T-cell (primary cell): ENCODE measurements at regions not wholly inside any gene's neighbourhood (a gene's known extent, or its start where the extent isn't known, plus 50 kb on each side); places are given as distances from the start of the nearest gene placed in this dataset.

Source experiments
- ATAC-seq, 4 experiments: fragments of 200-7000 bp in 3 of 4; fragments of 150-1000 bp in 1 of 4; cut with Tn5 transposase; replicated peaks in 1 of 4; 1 replicate in 3 of 4; 2 replicates in 1 of 4; pipeline ENCODE4 v1.10.0; 2021; ENCODE audit warnings: moderate library complexity in 3 of 4, mild to moderate bottlenecking in 2 of 4, moderate number of reproducible peaks in 1 of 4
- CTCF ChIA-PET, 2 donors: fragments of 300-600 bp; sonication (Branson Sonifier 250); formaldehyde crosslinking; loops; one replicate each; lab custom pipeline; 2022; ENCODE audit warnings: antibody characterized with exemption in 2 of 2; lab: Charles Lee
- POLR2A ChIA-PET, 2 donors: fragments of 300-600 bp; sonication (Branson Sonifier 250); formaldehyde crosslinking; loops; one replicate each; lab custom pipeline; 2022; ENCODE audit warnings: antibody characterized with exemption in 2 of 2; lab: Charles Lee
- DNase-seq, 35 experiments: peaks; one replicate each; pipeline versions ENCODE4 v3.0.0 to v3.0.0-alpha.2; 2013 to 2023
- H3K27ac ChIP-seq: one replicate; pipeline ENCODE4 v1.5.1; 2013; ENCODE audit warnings: low read length
- H3K27me3 ChIP-seq, 2 experiments: replicated peaks in 1 of 2; 1 replicate in 1 of 2; 2 replicates in 1 of 2; pipeline versions ENCODE4 v1.6.1 to v1.7.0; 2013; ENCODE audit warnings: low read length in 1 of 2, mixed read lengths in 1 of 2; ENCODE audit not compliant: control insufficient read depth in 2 of 2, insufficient read depth in 2 of 2; ENCODE audit errors: extremely low read depth in 1 of 2
- H3K36me3 ChIP-seq, 2 donors: 1 replicate in 1 of 2; 2 replicates in 1 of 2; pipeline versions ENCODE4 v1.6.1 to v1.7.0; 2013; ENCODE audit warnings: low read length in 1 of 2; ENCODE audit not compliant: control insufficient read depth in 2 of 2, insufficient read depth in 1 of 2; ENCODE audit errors: extremely low read depth in 1 of 2
- H3K4me1 ChIP-seq, 2 experiments: 1 replicate in 1 of 2; 2 replicates in 1 of 2; pipeline versions ENCODE4 v1.6.1 to v1.7.0; 2013; ENCODE audit warnings: low read length in 2 of 2, mixed read lengths in 1 of 2; ENCODE audit not compliant: insufficient read depth in 2 of 2, control insufficient read depth in 1 of 2; ENCODE audit errors: extremely low read depth in 1 of 2
- H3K4me3 ChIP-seq, 2 donors: 1 replicate in 1 of 2; 2 replicates in 1 of 2; pipeline versions ENCODE4 v1.5.1 to v1.7.0; 2013; ENCODE audit warnings: mild to moderate bottlenecking in 2 of 2, low read length in 1 of 2, moderate library complexity in 1 of 2; ENCODE audit not compliant: control insufficient read depth in 1 of 2; ENCODE audit errors: extremely low read depth in 1 of 2
- H3K9me3 ChIP-seq: 2 replicates; pipeline ENCODE4 v1.7.0; 2013
- H3K27ac Mint-ChIP-seq, 2 donors: one replicate each; pipeline ENCODE4 v1.8.0; 2020 to 2021; ENCODE audit warnings: mild to moderate bottlenecking in 2 of 2, mixed read lengths in 2 of 2
- H3K27me3 Mint-ChIP-seq, 2 donors: one replicate each; pipeline ENCODE4 v1.8.0; 2021 to 2022; ENCODE audit warnings: mixed read lengths in 2 of 2
- H3K36me3 Mint-ChIP-seq: one replicate; pipeline ENCODE4 v1.8.0; 2021; ENCODE audit warnings: mixed read lengths
- H3K4me1 Mint-ChIP-seq, 3 donors: one replicate each; pipeline ENCODE4 v1.8.0; 2020 to 2022; ENCODE audit warnings: mixed read lengths in 3 of 3, mild to moderate bottlenecking in 1 of 3
- H3K4me3 Mint-ChIP-seq, 3 donors: one replicate each; pipeline ENCODE4 v1.8.0; 2020 to 2022; ENCODE audit warnings: mild to moderate bottlenecking in 3 of 3, mixed read lengths in 3 of 3, moderate library complexity in 3 of 3
- H3K9me3 Mint-ChIP-seq, 3 donors: one replicate each; pipeline ENCODE4 v1.8.0; 2020 to 2022; ENCODE audit warnings: mixed read lengths in 3 of 3
- WGBS: methylation state at CpG from one replicate; pipeline ENCODE4 v1.1.5; 2013; ENCODE audit warnings: missing lambda C conversion rate; ENCODE audit not compliant: insufficient coverage; 5-methylcytosine and 5-hydroxymethylcytosine counted together

DNA sequence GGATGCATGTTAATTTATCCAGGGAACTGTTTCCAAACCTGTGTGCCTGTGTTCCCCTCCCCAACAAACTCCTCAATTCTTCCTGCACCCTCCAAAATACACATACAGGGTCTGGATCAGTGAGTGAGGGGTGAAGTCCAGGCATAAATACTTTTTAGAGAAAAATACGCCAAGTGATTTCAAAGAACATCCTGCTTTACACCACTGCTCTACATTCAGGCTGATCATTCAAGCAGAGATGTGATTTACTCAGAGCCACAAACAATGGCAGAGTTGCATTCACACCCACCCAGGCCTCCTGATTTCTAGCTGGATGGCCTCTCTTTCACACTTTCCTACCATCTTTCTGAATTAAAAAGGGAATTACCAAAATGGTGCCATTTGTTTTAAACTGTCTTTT is 289.5 kb upstream of the SLC14A2 start:
- 83% methylated on average over 1 of the region's 1 CpG for WGBS
- Histone ChIP-seq H3K9me3 (no peaks in the 10 kb centered on the region), H3K27me3 (no peaks in the 10 kb centered on the region), H3K27ac (no peak overlapping the region), H3K4me1 (no peaks in the 10 kb centered on the region), H3K4me3 (no peak overlapping the region), H3K36me3 (no peaks in the 10 kb centered on the region)
- ChIA-PET POLR2A (no interaction called here), CTCF (no interaction called here)
- Mint-ChIP-seq H3K4me3 (no peak overlapping the region), H3K27me3 (peaks cover 7 to 20% of the 10 kb centered on the region in 2 donors), H3K27ac (no peak overlapping the region), H3K4me1 (no peaks in the 10 kb centered on the region), H3K9me3 (peaks cover 0 to 4% (median 0%) of the 10 kb centered on the region in 3 donors), H3K36me3 (no peaks in the 10 kb centered on the region)
- no peak for ATAC-seq
- DNase-seq = no peak

DNA sequence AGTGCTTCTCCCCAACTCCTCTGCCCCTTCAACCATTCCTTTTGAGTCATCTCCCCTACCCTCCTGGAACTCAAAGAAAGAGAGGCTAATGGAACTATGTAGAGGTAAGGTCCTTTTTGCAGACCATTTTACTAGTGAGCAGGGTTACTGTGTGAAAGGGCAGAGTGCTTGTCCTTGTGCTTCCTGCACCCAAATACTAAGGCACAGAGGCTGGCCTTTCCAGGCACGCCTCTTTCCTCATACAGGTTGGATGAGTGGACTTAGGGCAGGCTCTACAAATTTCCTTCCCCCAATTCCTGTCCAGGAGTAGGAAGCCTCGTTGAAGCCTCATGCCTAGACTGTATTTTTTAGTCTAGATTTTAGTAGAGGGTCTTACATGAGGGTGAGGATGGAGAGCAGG is 288.8 kb upstream of the SLC14A2 start:
- Histone ChIP-seq H3K4me3 (no peak overlapping the region), H3K36me3 (no peaks in the 10 kb centered on the region), H3K27me3 (no peaks in the 10 kb centered on the region), H3K4me1 (no peaks in the 10 kb centered on the region), H3K27ac (no peak overlapping the region), H3K9me3 (no peaks in the 10 kb centered on the region)
- ChIA-PET POLR2A (no interaction called here), CTCF (no interaction called here)
- peaks cover 0 to 4% (median 0%) of the 10 kb centered on the region in 3 donors for H3K9me3 Mint-ChIP-seq
- no peaks in the 10 kb centered on the region for H3K4me1 Mint-ChIP-seq
- ATAC-seq (no peak), DNase-seq (no peak)
- no CpG with 5 or more reads among the region's 2 CpGs for WGBS
- no peak overlapping the region for H3K4me3 Mint-ChIP-seq
- no peak overlapping the region for H3K27ac Mint-ChIP-seq
- H3K27me3 Mint-ChIP-seq = peaks cover 7 to 20% of the 10 kb centered on the region in 2 donors
- H3K36me3 Mint-ChIP-seq = no peaks in the 10 kb centered on the region

GRCh38 chr18:45328296-45328695 is 287.0 kb upstream of the SLC14A2 start:
- Mint-ChIP-seq H3K9me3 (peaks cover 0 to 4% (median 0%) of the 10 kb centered on the region in 3 donors), H3K27ac (no peak overlapping the region), H3K36me3 (no peaks in the 10 kb centered on the region), H3K27me3 (peaks cover 9 to 20% of the 10 kb centered on the region in 2 donors), H3K4me3 (no peak overlapping the region), H3K4me1 (no peaks in the 10 kb centered on the region)
- Histone ChIP-seq H3K4me1 (no peaks in the 10 kb centered on the region), H3K4me3 (no peak overlapping the region), H3K27ac (no peak overlapping the region), H3K27me3 (no peaks in the 10 kb centered on the region), H3K9me3 (no peaks in the 10 kb centered on the region), H3K36me3 (no peaks in the 10 kb centered on the region)
- ATAC-seq = no peak
- ChIA-PET CTCF (no interaction called here), POLR2A (no interaction called here)
- whole genome bisulfite sequencing = 86% methylated on average over 1 of the region's 2 CpGs
- no peak for DNase-seq

- no peaks in the 10 kb centered on the region for H3K4me1 Mint-ChIP-seq
- Histone ChIP-seq H3K9me3 (no peaks in the 10 kb centered on the region), H3K27me3 (no peaks in the 10 kb centered on the region), H3K4me3 (no peak overlapping the region), H3K36me3 (no peaks in the 10 kb centered on the region), H3K4me1 (no peaks in the 10 kb centered on the region), H3K27ac (no peak overlapping the region)
- H3K27ac Mint-ChIP-seq = no peak overlapping the region
- peaks cover 9 to 20% of the 10 kb centered on the region in 2 donors for H3K27me3 Mint-ChIP-seq
- H3K36me3 Mint-ChIP-seq = no peaks in the 10 kb centered on the region
- DNase-seq (no peak), ATAC-seq (no peak)
- ChIA-PET CTCF (no interaction called here), POLR2A (no interaction called here)
- no peak overlapping the region for H3K4me3 Mint-ChIP-seq
- 86% methylated on average over 1 of the region's 6 CpGs for WGBS
- peaks cover 0 to 4% (median 0%) of the 10 kb centered on the region in 3 donors for H3K9me3 Mint-ChIP-seq
Observed at GRCh38 chr18:45328811-45329210, 286.5 kb upstream of the SLC14A2 start.

DNA sequence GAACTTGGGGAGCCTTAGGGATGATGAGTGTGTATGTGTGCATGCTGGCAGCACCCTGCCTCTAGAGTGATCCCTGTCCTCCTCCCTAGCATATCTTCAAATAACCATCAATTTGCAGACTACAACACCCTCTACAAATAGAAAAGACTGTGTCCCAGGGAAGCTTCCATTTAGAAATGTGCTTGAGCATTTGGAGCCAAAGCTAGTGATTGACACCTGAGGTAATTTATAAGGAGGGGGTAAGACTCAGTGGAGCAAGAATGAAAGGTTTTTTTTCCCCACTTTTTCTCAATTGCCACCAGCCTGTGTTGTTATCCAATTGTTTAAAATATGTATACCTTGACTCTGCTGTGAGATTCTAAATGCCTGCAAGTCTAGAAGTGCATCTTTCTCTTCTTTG is 286.0 kb upstream of the SLC14A2 start:
- H3K9me3 ChIP-seq = no peaks in the 10 kb centered on the region
- H3K4me1 ChIP-seq = no peaks in the 10 kb centered on the region
- no peak overlapping the region for H3K27ac ChIP-seq
- Mint-ChIP-seq H3K4me1 (no peaks in the 10 kb centered on the region), H3K9me3 (peaks cover 0 to 4% (median 0%) of the 10 kb centered on the region in 3 donors), H3K36me3 (no peaks in the 10 kb centered on the region), H3K27ac (no peak overlapping the region), H3K27me3 (peaks cover 9 to 20% of the 10 kb centered on the region in 2 donors), H3K4me3 (no peak overlapping the region)
- ATAC-seq (no peak), DNase-seq (no peak)
- H3K4me3 ChIP-seq = no peak overlapping the region
- ChIA-PET CTCF (no interaction called here), POLR2A (no interaction called here)
- no peaks in the 10 kb centered on the region for H3K27me3 ChIP-seq
- H3K36me3 ChIP-seq = no peaks in the 10 kb centered on the region

DNA sequence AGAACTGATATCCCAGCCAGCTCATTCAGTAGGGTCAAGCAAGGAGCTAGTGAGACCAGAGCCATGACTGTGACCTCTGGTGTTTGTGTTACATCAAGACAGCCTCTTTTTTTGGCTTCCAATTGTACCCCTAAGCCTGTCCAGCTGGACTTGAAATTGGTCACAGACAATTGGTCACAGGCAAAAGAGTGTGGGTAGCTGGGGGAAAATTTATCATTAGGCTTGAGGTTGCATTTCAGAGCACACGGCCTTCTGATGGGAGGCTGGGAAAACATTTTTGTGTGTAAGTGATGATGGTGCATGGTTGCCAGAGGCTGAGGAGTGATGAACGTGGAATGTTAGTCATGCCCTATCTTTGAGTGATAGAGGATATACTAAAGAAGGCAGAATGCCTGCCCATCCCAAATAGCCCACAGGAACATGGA is 285.1 kb upstream of the SLC14A2 start:
- Histone ChIP-seq H3K4me1 (no peaks in the 10 kb centered on the region), H3K4me3 (no peak overlapping the region), H3K9me3 (no peaks in the 10 kb centered on the region), H3K36me3 (no peaks in the 10 kb centered on the region), H3K27ac (no peak overlapping the region), H3K27me3 (no peaks in the 10 kb centered on the region)
- H3K27me3 Mint-ChIP-seq = peaks cover 9 to 20% of the 10 kb centered on the region in 2 donors
- no peaks in the 10 kb centered on the region for H3K4me1 Mint-ChIP-seq
- CTCF ChIA-PET = no interaction called here
- no peak overlapping the region for H3K4me3 Mint-ChIP-seq
- no peaks in the 10 kb centered on the region for H3K36me3 Mint-ChIP-seq
- WGBS = 83% methylated on average over 1 of the region's 2 CpGs
- POLR2A ChIA-PET = no interaction called here
- H3K27ac Mint-ChIP-seq = no peak overlapping the region
- H3K9me3 Mint-ChIP-seq = peaks cover 0 to 4% (median 0%) of the 10 kb centered on the region in 3 donors
- no peak for DNase-seq
- no peak for ATAC-seq

DNA sequence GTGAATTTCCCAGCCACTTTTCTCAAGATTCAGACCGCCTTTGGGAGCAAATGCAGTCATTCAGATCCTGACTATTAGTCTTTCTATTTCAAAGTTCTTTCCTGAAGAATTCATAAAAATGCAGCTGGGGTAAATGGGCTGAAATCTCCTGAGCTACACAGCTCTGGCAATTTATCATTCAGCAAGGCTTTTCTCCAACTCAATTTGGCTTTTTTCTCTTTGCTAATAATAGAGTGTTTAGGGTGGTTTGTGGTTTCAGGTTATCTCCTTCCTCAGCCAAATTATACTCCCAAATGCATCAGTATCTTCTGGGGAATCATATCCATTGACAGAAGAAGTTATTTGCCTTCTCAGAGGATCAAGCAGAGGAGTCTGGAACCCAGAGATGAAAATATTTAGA is 282.4 kb upstream of the SLC14A2 start:
- ChIA-PET CTCF (no interaction called here), POLR2A (no interaction called here)
- Mint-ChIP-seq H3K27ac (no peak overlapping the region), H3K9me3 (no peaks in the 10 kb centered on the region), H3K4me3 (no peak overlapping the region), H3K4me1 (no peaks in the 10 kb centered on the region), H3K27me3 (peaks cover 6 to 16% of the 10 kb centered on the region in 2 donors), H3K36me3 (no peaks in the 10 kb centered on the region)
- no peak overlapping the region for H3K27ac ChIP-seq
- H3K4me1 ChIP-seq = no peaks in the 10 kb centered on the region
- no peak for ATAC-seq
- H3K4me3 ChIP-seq = no peak overlapping the region
- H3K36me3 ChIP-seq = no peaks in the 10 kb centered on the region
- DNase-seq = no peak
- WGBS = 83% methylated on average over 1 of the region's 1 CpG
- H3K9me3 ChIP-seq = no peaks in the 10 kb centered on the region
- no peaks in the 10 kb centered on the region for H3K27me3 ChIP-seq
